Osteocyte (in vitro differentiated cells): ENCODE measurements at regions not wholly inside any gene's neighbourhood (a gene's known extent, or its start where the extent isn't known, plus 50 kb on each side); places are given as distances from the start of the nearest gene placed in this dataset.
"Not testable (repeated sequence)": the region's sequence is repeated elsewhere in the genome, so short reads cannot be mapped to it uniquely, and the experiment has no call there.

Source experiments
- DNase-seq: peaks from one replicate; pipeline ENCODE4 v3.0.0; 2021; ENCODE audit warnings: mixed read lengths; ENCODE audit not compliant: unreplicated experiment; ENCODE audit errors: extremely low spot score
- H3K27ac Mint-ChIP-seq: one replicate; pipeline ENCODE4 v1.8.0; 2021; ENCODE audit warnings: mild to moderate bottlenecking, mixed read lengths; ENCODE audit not compliant: unreplicated experiment
- H3K27me3 Mint-ChIP-seq: one replicate; pipeline ENCODE4 v1.8.0; 2021; ENCODE audit warnings: mixed read lengths; ENCODE audit not compliant: unreplicated experiment
- H3K36me3 Mint-ChIP-seq: one replicate; pipeline ENCODE4 v1.8.0; 2021; ENCODE audit warnings: mixed read lengths; ENCODE audit not compliant: unreplicated experiment
- H3K4me1 Mint-ChIP-seq: one replicate; pipeline ENCODE4 v1.8.0; 2021; ENCODE audit warnings: mixed read lengths; ENCODE audit not compliant: unreplicated experiment
- H3K4me3 Mint-ChIP-seq: one replicate; pipeline ENCODE4 v1.8.0; 2021; ENCODE audit warnings: mild to moderate bottlenecking, moderate library complexity, mixed read lengths; ENCODE audit not compliant: unreplicated experiment
- H3K9me3 Mint-ChIP-seq: one replicate; pipeline ENCODE4 v1.8.0; 2021; ENCODE audit warnings: mixed read lengths; ENCODE audit not compliant: unreplicated experiment
- CTCF ChIP-seq: fragments of 200-600 bp; sonication (generic); IDR thresholded peaks from 2 replicates; pipeline ENCODE4 v1.5.0; 2021; ENCODE audit warnings: antibody characterized with exemption, mild to moderate bottlenecking, moderate library complexity

GRCh38 chr22:22986640-22987039 is 83.7 kb upstream of the GNAZ start:
- peaks cover 19% of the 10 kb centered on the region for H3K27me3 Mint-ChIP-seq
- H3K9me3 Mint-ChIP-seq, result no peaks in the 10 kb centered on the region
- TF ChIP-seq CTCF, result no peak
- H3K36me3 Mint-ChIP-seq, result no peaks in the 10 kb centered on the region
- no peaks in the 10 kb centered on the region for H3K4me1 Mint-ChIP-seq
- no peak for DNase-seq
- H3K4me3 Mint-ChIP-seq, result no peak overlapping the region
- H3K27ac Mint-ChIP-seq, result no peak overlapping the region

GRCh38 chr22:22988150-22988549 is 82.2 kb upstream of the GNAZ start:
- DNase-seq, result no peak
- Mint-ChIP-seq H3K4me3 (no peak overlapping the region), H3K9me3 (no peaks in the 10 kb centered on the region), H3K27ac (no peak overlapping the region), H3K36me3 (no peaks in the 10 kb centered on the region), H3K27me3 (peaks cover 22% of the 10 kb centered on the region), H3K4me1 (no peaks in the 10 kb centered on the region)
- TF ChIP-seq CTCF, result no peak

DNA sequence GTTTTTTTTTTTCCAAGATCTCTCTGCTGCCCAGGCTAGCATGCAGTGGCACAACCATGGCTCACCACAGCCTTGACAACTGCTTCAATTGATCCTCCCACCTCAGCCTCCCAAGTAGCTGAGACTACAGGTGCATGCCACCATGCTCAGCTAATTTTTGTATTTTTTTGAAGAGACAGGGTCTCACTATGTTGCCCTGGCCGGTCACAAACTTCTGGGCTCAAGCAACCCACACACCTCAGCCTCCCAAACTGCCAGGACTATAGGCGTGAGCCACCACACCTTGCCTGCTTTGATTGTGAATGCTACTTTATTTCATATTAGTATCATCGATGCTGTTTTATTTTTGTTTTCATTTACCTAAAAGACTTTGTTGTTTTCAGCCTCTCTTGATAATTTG is 81.5 kb upstream of the GNAZ start:
- DNase-seq, result no peak
- H3K27ac Mint-ChIP-seq, result no peak overlapping the region
- no peaks in the 10 kb centered on the region for H3K9me3 Mint-ChIP-seq
- TF ChIP-seq CTCF, result no peak
- no peak overlapping the region for H3K4me3 Mint-ChIP-seq
- peaks cover 22% of the 10 kb centered on the region for H3K27me3 Mint-ChIP-seq
- H3K4me1 Mint-ChIP-seq, result no peaks in the 10 kb centered on the region
- no peaks in the 10 kb centered on the region for H3K36me3 Mint-ChIP-seq

DNA sequence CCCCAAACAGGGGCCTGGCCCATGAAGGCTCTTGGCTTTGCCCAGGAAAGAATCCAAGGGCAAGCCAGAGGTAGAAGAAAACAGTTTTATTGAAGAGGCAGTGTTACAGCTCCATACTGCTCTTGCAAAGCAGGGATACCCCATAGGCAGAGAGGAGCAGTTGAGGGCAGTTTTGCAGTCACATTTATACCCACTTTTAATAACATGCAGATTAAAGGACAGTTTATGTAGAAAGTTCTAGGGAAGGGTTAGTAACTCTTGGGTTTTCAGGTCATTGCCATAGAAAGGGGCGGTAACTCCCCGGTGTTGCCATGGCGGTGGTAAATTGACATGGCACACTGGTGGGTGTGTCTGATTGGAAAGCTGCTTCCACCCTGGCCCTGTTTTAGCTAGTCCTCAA is 80.5 kb upstream of the GNAZ start:
- DNase-seq, result no peak
- H3K27ac Mint-ChIP-seq, result no peak overlapping the region
- H3K4me1 Mint-ChIP-seq, result no peaks in the 10 kb centered on the region
- H3K27me3 Mint-ChIP-seq, result peaks cover 24% of the 10 kb centered on the region
- H3K4me3 Mint-ChIP-seq, result no peak overlapping the region
- no peaks in the 10 kb centered on the region for H3K9me3 Mint-ChIP-seq
- no peak for TF ChIP-seq CTCF
- H3K36me3 Mint-ChIP-seq, result no peaks in the 10 kb centered on the region

DNA sequence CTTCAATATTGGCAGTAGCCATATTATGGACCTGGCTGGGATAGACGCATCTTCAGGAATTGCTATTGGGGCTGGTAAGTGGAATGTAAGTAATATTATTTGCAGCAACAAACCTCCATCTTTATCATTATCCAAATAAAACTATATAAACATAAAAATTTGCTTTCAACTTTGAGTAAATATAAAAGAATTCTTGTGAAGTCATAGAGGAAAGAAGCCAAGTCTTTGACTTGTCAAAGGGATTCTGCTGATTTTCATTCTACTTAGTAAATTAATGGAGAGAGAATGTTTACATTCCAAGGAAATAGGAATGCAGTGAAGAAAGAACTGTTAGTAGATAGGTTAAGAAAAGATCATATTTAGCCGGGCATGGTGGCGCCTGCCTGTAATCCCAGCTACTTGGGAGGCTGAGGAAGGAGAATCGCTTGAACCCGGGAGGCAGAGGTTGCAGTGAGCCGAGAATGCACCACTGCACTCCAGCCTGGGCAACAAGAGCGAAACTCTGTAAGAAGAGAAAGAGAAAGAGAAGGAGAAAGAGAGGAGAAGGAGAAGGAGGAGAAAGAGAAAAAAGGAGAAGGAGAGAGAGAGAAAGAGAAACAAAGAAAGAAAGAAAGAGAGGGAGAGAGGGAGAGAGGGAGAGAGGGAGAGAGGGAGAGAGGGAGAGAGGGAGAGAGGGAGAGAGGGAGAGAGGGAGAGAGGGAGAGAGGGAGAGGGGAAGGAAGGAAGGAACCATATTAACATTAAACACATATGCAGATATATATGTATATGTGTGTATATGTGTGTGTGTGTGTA is 79.4 kb upstream of the GNAZ start:
- not testable (repeated sequence) for H3K27ac Mint-ChIP-seq, H3K36me3 Mint-ChIP-seq, H3K9me3 Mint-ChIP-seq, H3K4me3 Mint-ChIP-seq, DNase-seq, H3K4me1 Mint-ChIP-seq
- H3K27me3 Mint-ChIP-seq, result peaks cover 27% of the 10 kb centered on the region

GRCh38 chr22:22992474-22992873 is 77.8 kb upstream of the GNAZ start:
- Mint-ChIP-seq H3K27me3 (peaks cover 23% of the 10 kb centered on the region), H3K4me1 (no peaks in the 10 kb centered on the region), H3K27ac (no peak overlapping the region), H3K4me3 (no peak overlapping the region), H3K36me3 (no peaks in the 10 kb centered on the region), H3K9me3 (peaks cover 10% of the 10 kb centered on the region)
- no peak for TF ChIP-seq CTCF
- no peak for DNase-seq
